Motor neuron (in vitro differentiated cells): ENCODE measurements at regions not wholly inside any gene's neighbourhood (a gene's known extent, or its start where the extent isn't known, plus 50 kb on each side); places are given as distances from the start of the nearest gene placed in this dataset.

Experiments
- ATAC-seq, 8 experiments: fragments of 200-7000 bp; cut with Tn5 transposase; replicated peaks in 6 of 8; 2 replicates each; pipeline ENCODE4 v1.8.0; 2021; ENCODE audit warnings: mild to moderate bottlenecking in 8 of 8, moderate library complexity in 8 of 8
- H3K27ac ChIP-seq, 2 donors: fragments of 250-450 bp; sonication (Bioruptor Pico); 2 replicates each; pipeline ENCODE4 v1.9.0; 2021; ENCODE audit warnings: antibody characterized with exemption in 2 of 2, mild to moderate bottlenecking in 2 of 2, moderate library complexity in 1 of 2
- H3K4me1 ChIP-seq, 2 donors: fragments of 250-450 bp; sonication (Bioruptor Pico); replicated peaks in 1 of 2; 2 replicates each; pipeline ENCODE4 v1.6.1; 2021; ENCODE audit warnings: antibody characterized with exemption in 2 of 2, mild to moderate bottlenecking in 2 of 2, moderate library complexity in 1 of 2
- H3K4me3 ChIP-seq, 5 donors: fragments of 250-450 bp; sonication (Bioruptor Pico); 2 replicates each; pipeline ENCODE4 v1.9.0; 2021; ENCODE audit warnings: antibody characterized with exemption in 5 of 5, mild to moderate bottlenecking in 5 of 5, moderate library complexity in 4 of 5
- WGBS, 10 experiments: fragments of 450-650 bp; shearing (Covaris generic); methylation state at CpG; one replicate each; pipeline ENCODE4 v1.0.0; 2022; 5-methylcytosine and 5-hydroxymethylcytosine counted together
- in situ Hi-C, 9 experiments: fragments of 400-800 bp; cut with MboI; loops; one replicate each; pipeline ENCODE4 v1.15.0; 2021; ENCODE audit warnings: low sequenced_read_pairs in 9 of 9, low pct_unique_long_range_greater_than_20kb in 2 of 9; ENCODE audit not compliant: unreplicated experiment in 9 of 9

DNA sequence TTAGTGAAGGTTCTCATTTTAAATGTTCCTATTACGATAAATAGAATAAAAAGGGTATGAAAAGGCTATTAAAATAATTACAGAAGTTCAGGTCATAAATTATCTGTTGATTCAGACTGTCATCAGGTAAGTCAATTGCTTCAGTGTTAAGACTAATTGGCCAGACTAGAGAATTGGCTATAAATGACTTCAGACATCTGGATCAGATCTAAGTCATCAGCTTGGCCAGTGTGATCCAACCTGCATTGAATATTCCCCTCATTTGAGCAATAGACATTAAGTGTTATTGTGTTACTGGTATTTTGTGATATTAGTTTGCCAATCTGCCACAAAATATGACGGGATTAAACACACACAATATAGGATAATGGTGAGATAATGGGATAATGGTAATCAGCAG is 377.6 kb upstream of the CITED2 start:
- Histone ChIP-seq H3K4me3 (no peak overlapping the region), H3K4me1 (peaks cover 2 to 5% of the 10 kb centered on the region in 2 donors), H3K27ac (no peak overlapping the region)
- no peak for ATAC-seq
- 45 to 100% (median 92%) methylated on average over 1 to 2 of the region's 2 CpGs; no CpG with 5 or more reads in 1 of the 10 experiments for WGBS, 10 experiments
- in situ Hi-C loops, result no loop called here

DNA sequence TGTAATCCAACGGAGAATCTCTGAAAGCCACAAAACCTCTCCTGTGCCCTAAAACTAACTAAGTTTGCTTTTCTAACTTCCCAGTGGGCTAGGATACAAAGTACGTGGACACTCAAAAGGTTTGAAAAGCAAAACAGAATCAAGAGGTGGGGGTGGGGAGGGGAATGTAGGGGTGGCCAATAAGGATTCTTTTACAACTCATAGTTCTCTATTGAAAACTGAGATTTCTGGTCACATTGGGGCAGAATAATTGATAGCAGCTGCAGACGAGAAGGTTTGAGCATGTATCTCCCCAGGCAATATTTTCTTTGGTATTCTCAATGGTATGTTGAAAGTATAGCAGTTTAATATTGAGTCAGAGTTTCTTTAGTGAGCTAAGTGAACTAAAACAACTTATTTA is 376.7 kb upstream of the CITED2 start:
- ATAC-seq, result no peak
- Histone ChIP-seq H3K27ac (no peak overlapping the region), H3K4me1 (peaks cover 2 to 14% of the 10 kb centered on the region in 2 donors), H3K4me3 (no peak overlapping the region)
- in situ Hi-C loops, result no loop called here
- 52 to 100% (median 80%) methylated on average over 1 to 3 of the region's 3 CpGs; no CpG with 5 or more reads in 4 of the 10 experiments for WGBS, 10 experiments

DNA sequence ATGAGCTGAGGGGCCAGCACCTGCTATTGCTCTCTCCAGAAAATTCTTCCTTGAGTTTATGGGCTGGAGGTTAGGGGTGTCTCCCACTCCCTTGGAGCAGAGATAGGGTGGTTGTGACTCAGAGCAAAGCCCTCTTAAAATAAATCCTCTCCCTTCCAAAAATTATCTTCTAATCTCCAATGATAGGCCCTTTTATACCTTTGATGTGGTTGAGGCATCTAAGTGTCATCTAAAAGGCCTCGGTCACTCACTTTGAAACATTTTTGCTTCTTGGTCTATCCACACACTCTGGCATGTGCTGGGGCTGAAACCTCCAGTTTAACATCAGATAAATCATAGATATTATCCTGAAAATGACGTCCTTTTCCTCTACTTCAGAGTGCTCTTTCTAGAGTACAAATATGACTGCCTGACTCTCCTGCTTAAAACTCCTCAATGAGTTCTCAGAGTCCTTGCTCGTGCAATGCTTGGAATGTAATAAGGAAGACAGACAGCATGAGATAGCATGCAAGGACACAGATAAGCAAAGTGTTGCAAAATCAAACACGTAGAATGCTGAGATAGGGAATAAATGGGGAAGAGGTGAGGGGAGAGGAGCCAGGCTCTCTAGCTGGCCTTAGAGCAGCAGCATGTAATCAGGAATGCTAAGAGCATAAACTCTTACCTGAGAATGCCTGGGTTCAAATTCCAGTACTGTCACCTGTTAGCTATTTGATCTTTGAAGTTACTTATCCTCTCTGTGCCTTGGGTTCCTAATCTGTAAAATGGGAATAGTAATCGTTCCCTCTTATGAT is 374.1 kb upstream of the CITED2 start:
- in situ Hi-C loops, result no loop called here
- ATAC-seq, result no peak
- Histone ChIP-seq H3K4me1 (peaks cover 2 to 25% of the 10 kb centered on the region in 2 donors), H3K4me3 (no peak overlapping the region), H3K27ac (no peak overlapping the region)
- WGBS, 10 experiments, result 70 to 100% (median 88%) methylated on average over 2 to 5 of the region's 5 CpGs

DNA sequence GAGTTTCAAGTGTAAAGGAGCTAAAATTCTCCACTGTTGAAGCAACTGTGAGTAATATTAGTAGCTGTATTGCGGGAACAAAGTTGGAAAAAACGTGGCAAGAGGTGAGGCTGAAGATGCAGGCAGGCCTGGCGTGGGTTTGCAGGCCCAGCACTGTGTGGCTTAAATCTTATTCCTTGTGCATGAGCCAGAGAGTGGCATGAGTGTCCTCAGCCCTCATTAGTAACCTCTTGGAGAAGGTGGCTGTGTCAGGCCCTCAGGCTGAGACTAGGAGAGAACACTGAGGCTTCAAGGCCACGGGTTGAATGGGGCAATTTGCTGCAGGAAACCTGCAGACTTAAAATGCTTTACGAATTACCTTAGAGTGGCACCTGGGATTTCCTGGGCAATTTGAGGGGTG is 372.7 kb upstream of the CITED2 start:
- WGBS, 10 experiments, result 80 to 100% (median 88%) methylated on average over 1 to 4 of the region's 5 CpGs; no CpG with 5 or more reads in 2 of the 10 experiments

DNA sequence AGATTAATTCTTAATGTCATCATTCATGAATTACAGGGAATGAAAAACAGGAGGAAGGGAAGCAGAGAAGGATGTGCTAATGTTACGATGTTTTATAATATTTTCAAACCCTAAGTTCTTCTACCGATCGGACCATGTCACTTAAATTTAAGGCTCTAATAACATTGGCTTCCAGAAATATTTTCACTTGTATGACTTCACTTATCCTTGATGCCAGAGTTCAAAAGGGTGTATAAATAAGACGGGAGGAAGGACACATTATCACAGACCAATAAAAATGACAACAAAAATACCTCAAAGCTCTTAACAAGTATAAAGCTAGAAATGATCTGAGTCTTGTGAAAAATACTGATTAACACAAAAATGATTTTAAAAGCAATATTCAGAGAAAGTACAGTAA is 370.4 kb upstream of the CITED2 start:
- H3K4me1 ChIP-seq, result peaks cover 0 to 25% of the 10 kb centered on the region in 2 donors
- no peak overlapping the region for H3K4me3 ChIP-seq
- H3K27ac ChIP-seq, result no peak overlapping the region
- in situ Hi-C loops, result no loop called here
- no peak for ATAC-seq
- WGBS, 10 experiments, result 36 to 100% (median 81%) methylated on average over 2 to 4 of the region's 4 CpGs; no CpG with 5 or more reads in 1 of the 10 experiments

More for the DNA sequence above, 372.7 kb upstream of the CITED2 start:
- in situ Hi-C loops, result no loop called here
- H3K4me1 ChIP-seq, result peaks cover 0 to 25% of the 10 kb centered on the region in 2 donors
- no peak for ATAC-seq
- H3K4me3 ChIP-seq, result no peak overlapping the region
- no peak overlapping the region for H3K27ac ChIP-seq

DNA sequence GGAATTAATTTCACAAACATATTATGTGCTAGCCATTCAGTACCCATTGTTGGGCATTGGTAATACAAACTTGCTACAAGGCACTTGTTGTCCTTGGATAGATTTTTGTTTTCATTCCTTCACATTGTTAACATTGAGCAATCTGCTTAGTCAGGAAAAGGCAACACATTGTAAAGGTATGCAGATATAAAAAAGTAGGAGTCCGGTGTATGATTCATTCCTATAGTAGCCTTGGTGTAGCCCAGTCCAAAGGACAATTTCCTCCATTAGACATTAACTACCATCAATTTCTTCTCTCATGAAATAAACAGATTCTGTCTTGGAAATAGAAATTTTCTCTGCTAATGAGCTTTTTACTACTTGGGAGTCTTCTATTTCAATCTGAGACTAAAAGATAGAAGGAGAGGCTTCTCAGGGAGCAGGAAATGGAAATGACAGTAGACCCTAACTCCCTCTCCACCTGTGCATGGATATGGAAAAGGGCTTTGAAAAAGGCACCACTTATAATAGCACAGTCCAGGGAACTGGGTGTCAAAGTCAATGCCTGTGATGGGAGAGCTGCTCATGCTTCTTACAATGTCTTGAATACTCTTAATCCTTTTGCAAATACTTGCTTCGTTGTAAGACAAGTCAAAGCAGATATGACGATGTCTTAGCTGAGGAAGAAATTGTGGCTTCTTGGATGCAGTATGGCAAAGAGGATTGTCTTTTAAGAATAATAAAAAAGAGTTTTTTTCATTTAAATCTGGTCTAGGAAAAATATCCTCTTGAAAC is 369.4 kb upstream of the CITED2 start:
- Histone ChIP-seq H3K4me3 (no peak overlapping the region), H3K4me1 (peaks cover 0 to 25% of the 10 kb centered on the region in 2 donors), H3K27ac (no peak overlapping the region)
- peak in 2 of 8 experiments; percentile 66 to 85 for ATAC-seq
- 48 to 100% (median 76%) methylated on average over 2 to 3 of the region's 3 CpGs; no CpG with 5 or more reads in 1 of the 10 experiments for WGBS, 10 experiments
- in situ Hi-C loops, result no loop called here

DNA sequence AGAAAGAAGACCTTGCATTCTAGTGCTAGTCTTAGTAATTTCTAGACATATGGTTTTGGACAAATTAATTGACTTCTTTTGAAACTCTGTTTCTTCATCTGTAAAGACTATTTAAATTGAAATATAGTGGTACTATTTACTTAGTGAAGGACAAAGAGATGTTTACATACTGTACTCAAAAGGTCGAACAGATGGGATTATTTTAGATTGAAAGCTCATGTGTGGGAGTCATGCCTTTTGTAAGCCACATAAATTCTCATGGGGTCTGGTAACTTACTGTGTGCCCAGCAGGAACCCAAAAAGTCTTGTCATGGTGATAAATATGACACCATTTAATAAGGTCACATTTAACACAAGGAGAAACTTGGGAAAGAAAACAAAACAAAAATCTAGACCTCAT is 368.2 kb upstream of the CITED2 start:
- in situ Hi-C loops, result no loop called here
- Histone ChIP-seq H3K4me1 (peaks cover 0 to 25% of the 10 kb centered on the region in 2 donors), H3K4me3 (no peak overlapping the region), H3K27ac (no peak overlapping the region)
- WGBS, 10 experiments, result 0 to 83% (median 45%) methylated on average over 1 of the region's 1 CpG; no CpG with 5 or more reads in 1 of the 10 experiments
- ATAC-seq, result no peak

DNA sequence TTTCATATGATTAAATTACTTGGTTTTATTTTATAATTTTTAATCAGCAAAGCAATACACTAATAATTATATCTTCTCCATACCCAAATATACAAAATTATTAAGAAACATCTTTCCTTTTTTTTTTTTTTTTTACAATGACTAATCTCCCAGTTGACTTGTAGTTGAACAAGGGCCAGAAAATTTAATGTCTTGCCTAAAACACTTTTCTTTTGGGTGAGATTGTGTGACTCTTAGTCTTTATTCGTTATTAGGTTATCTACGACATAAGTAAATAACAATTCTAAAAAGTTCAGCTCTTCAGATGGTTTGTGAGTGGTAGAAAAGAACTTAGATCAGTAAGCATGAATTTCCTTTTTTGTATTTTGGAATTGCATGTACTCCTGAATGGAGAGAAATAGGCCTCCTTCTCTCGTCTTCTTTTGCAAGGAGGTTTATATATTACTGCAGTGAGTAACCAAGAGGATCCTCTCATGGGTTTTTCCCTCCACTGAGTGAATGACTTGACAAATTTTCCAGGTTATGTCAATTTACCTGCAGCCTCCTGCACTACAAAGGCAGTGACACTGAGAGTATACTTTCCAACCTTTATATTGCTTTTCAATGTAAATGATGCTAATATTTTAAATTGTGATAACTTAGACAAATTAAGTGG is 364.5 kb upstream of the CITED2 start:
- in situ Hi-C loops, result no loop called here
- Histone ChIP-seq H3K27ac (no peak overlapping the region), H3K4me1 (no peaks in the 10 kb centered on the region), H3K4me3 (no peak overlapping the region)
- no peak for ATAC-seq
- 86 to 100% (median 96%) methylated on average over 2 to 3 of the region's 3 CpGs for WGBS, 10 experiments

DNA sequence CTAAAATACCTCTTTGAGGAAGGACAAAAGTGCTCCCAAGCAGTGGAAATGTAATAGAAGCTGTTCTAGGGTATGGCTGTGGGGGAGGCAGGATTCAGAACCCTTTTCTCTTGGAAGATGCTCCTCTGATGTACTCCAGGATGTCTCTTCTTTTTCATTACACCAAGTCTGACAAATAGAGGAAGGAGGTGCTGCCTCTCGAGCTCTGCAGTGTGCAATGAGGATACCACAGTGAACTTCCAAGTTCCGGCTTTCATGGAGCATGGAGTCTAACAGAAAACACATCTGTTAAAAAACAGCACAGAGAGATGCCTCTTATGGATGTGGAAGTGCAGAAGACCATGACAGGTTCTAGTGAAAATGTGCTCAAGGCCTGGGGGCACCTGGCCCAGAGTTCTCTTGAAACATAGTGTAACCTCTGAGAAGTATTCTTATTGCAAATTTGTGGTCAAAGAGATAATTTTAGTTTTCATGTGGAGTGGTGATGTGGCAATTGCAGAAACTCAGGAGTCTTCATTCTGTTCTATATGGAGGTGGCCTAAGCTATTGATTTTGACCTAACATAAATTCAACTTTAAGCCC is 362.0 kb upstream of the CITED2 start:
- Histone ChIP-seq H3K27ac (no peak overlapping the region), H3K4me3 (no peak overlapping the region), H3K4me1 (no peaks in the 10 kb centered on the region)
- 79 to 100% (median 100%) methylated on average over 1 to 2 of the region's 2 CpGs; no CpG with 5 or more reads in 7 of the 10 experiments for WGBS, 10 experiments
- in situ Hi-C loops, result no loop called here
- peak in 2 of 8 experiments; percentile 37 to 45 for ATAC-seq

DNA sequence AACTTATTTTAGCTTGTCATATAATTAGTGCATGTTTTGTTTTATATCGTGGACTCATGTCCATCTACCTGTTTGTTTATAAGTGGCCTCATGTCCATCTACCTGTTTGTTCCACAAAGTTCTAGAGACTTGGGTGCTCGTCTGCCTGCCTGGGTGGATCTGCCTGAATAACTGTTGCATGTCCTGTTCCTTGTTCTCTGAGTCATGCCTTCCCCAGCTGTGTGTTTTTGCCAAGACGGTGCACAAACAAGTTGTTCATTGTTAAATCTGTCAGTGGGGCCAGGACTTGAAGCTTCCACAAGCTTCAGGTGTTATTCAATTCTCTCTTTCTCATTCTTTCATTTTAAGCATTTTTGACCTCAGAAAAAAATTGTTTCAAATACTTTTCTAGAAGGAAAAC is 358.0 kb upstream of the CITED2 start:
- 10 to 86% (median 30%) methylated on average over 1 to 3 of the region's 3 CpGs; no CpG with 5 or more reads in 1 of the 10 experiments for WGBS, 10 experiments
- in situ Hi-C loops, result no loop called here

DNA sequence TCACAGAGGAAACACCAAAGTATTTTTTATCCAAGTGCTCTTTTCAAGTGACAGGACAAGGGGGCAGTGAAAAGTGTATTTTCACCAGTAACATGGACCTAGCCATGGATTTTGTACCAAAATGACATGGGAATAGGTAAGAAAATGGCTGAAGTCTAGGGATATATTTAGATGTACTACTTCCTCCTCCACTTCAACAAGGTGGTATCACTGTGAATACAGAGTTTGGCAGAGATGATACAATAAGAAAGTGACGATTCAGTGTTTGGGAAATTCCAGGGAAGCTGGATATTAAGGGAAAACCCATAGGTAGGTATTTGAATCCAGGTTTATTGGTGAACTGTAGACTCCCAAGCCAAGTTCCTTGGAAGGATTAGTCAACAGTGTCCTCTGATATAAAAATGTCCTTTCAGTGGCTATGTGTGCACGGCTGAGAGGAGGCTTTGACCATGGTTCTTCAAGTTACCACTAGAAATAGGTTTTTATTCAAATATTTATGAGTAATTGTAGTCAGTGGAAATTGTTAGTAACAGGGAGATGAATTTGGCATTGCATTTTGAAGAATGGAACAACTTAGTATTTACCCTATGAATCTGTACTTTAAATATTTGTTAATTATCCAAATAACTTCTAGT is 356.0 kb upstream of the CITED2 start:
- 63 to 100% (median 94%) methylated on average over 2 of the region's 2 CpGs; no CpG with 5 or more reads in 2 of the 10 experiments for whole genome bisulfite sequencing, 10 experiments
- in situ Hi-C loops, result no loop called here
- Histone ChIP-seq H3K27ac (no peak overlapping the region), H3K4me3 (no peak overlapping the region), H3K4me1 (no peaks in the 10 kb centered on the region)
- no peak for ATAC-seq

More for the DNA sequence above, 358.0 kb upstream of the CITED2 start:
- Histone ChIP-seq H3K27ac (no peak overlapping the region), H3K4me3 (no peak overlapping the region), H3K4me1 (no peaks in the 10 kb centered on the region)
- ATAC-seq, result peak in 2 of 8 experiments; percentile 87 to 95

DNA sequence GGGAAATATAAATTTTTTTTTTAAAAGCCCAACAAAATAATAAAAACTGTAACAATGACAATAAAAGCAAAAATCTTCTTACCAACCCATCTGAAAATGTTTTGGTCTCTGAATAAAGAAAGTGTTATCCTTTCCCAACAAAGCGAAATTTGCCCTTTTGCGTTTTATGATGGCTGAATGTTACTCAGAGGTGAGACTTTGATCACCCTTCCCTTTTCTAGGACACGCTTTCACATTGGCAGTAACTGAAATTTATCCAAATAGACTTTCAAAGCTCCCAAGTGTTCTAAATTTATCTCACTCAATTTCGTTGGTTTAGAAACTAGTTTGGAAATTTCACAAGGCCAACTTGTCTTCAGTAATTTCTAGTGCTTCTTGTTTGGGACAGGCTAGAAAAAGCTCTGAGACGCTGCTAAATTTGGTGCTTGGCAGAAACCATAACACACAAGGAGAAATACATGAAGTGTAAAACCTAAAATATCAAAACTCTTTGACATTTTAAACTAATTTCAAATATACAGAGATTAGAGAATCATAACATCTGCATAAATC is 354.5 kb upstream of the CITED2 start:
- Histone ChIP-seq H3K4me3 (no peak overlapping the region), H3K27ac (no peak overlapping the region)
- in situ Hi-C loops, result no loop called here

More for the DNA sequence above, 354.5 kb upstream of the CITED2 start:
- WGBS, 10 experiments, result 75 to 100% (median 84%) methylated on average over 1 to 5 of the region's 5 CpGs
- no peaks in the 10 kb centered on the region for H3K4me1 ChIP-seq
- ATAC-seq, result no peak
